ENCODE measurements at regions not wholly inside any gene's neighbourhood (a gene's known extent, or its start where the extent isn't known, plus 50 kb on each side); places are given as distances from the start of the nearest gene placed in this dataset.
"Not testable (repeated sequence)": the region's sequence is repeated elsewhere in the genome, so short reads cannot be mapped to it uniquely, and the experiment has no call there.

- TF ChIP-seq ZNF596 (tag by site-specific recombination; IDR thresholded peaks at IDR 0.05) (no peak), ZBTB11 (tag by site-specific recombination; conservative IDR thresholded peaks at IDR 0.05; ENCODE audit: low read depth) (no peak), KLF1 (tag by site-specific recombination; IDR thresholded peaks at IDR 0.05) (no peak), ZNF843 (tag by site-specific recombination; IDR thresholded peaks at IDR 0.05) (no peak), ZNF600 (tag by site-specific recombination; IDR thresholded peaks at IDR 0.05) (no peak)
Measured at GRCh38 chr5:104015765-104016164, 453.2 kb upstream of the NUDT12 start (continued).

GRCh38 chr5:104002783-104003182 is 440.2 kb upstream of the NUDT12 start:
- H3K27ac ChIP-seq (ENCODE audit: extremely low read depth, low read depth, low read length); H3K4me1 ChIP-seq (ENCODE audit: control insufficient read depth, insufficient read depth, low read length); POLR2A ChIA-PET; H3K9me3 ChIP-seq (ENCODE audit: control insufficient read depth, insufficient read depth, low read depth, low read length); CTCF ChIA-PET; H3K36me3 ChIP-seq (ENCODE audit: control insufficient read depth in 2 of 2, insufficient read depth in 1 of 2, low read length in 2 of 2); H3K4me3 ChIP-seq (ENCODE audit: low read depth, low read length): not testable (repeated sequence)

GRCh38 chr5:104001136-104001535 is 438.5 kb upstream of the NUDT12 start:
- no peaks in the 10 kb centered on the region for H3K4me1 ChIP-seq (ENCODE audit: control insufficient read depth, insufficient read depth, low read length)
- POLR2A ChIA-PET: no interaction called here
- H3K27ac ChIP-seq (ENCODE audit: extremely low read depth, low read depth, low read length): no peak overlapping the region
- no peaks in the 10 kb centered on the region for H3K36me3 ChIP-seq (ENCODE audit: control insufficient read depth in 2 of 2, insufficient read depth in 1 of 2, low read length in 2 of 2)
- H3K9me3 ChIP-seq (ENCODE audit: control insufficient read depth, insufficient read depth, low read depth, low read length): no peaks in the 10 kb centered on the region
- CTCF ChIA-PET: no interaction called here
- TF ChIP-seq ZSCAN23 (tag by site-specific recombination; IDR thresholded peaks at IDR 0.05) (no peak), ZBTB20 (tag by site-specific recombination; IDR thresholded peaks at IDR 0.05) (no peak), ZNF335 (tag by site-specific recombination; conservative IDR thresholded peaks at IDR 0.05) (no peak), ZNF843 (tag by site-specific recombination; IDR thresholded peaks at IDR 0.05) (no peak), GFI1B (tag by site-specific recombination; IDR thresholded peaks at IDR 0.05) (no peak), ZNF704 (tag by site-specific recombination; IDR thresholded peaks at IDR 0.05) (no peak), TCF7L2 (IDR thresholded peaks at IDR 0.05; ENCODE audit: borderline replicate concordance, low read depth, low read length) (no peak), ZNF426 (tag by site-specific recombination; IDR thresholded peaks at IDR 0.05) (no peak), ZBTB49 (tag by site-specific recombination; IDR thresholded peaks at IDR 0.05; ENCODE audit: low read depth) (no peak), ZNF701 (tag by site-specific recombination; IDR thresholded peaks at IDR 0.05) (no peak), ZNF221 (tag by site-specific recombination; IDR thresholded peaks at IDR 0.05; ENCODE audit: borderline replicate concordance) (no peak), ZNF362 (tag by site-specific recombination; IDR thresholded peaks at IDR 0.05) (no peak), ZNF76 (tag by site-specific recombination; IDR thresholded peaks at IDR 0.05; ENCODE audit: borderline replicate concordance, low read depth) (no peak), ZIC2 (tag by site-specific recombination; IDR thresholded peaks at IDR 0.05) (no peak), ZNF473 (tag by site-specific recombination; IDR thresholded peaks at IDR 0.05) (no peak), ZNF555 (tag by site-specific recombination; conservative IDR thresholded peaks at IDR 0.05) (no peak), ZNF677 (tag by site-specific recombination; IDR thresholded peaks at IDR 0.05) (no peak), ZNF692 (tag by site-specific recombination; IDR thresholded peaks at IDR 0.05) (no peak)
- no peak overlapping the region for H3K4me3 ChIP-seq (ENCODE audit: low read depth, low read length)

Measured in HEK293 (cell line).